Gastroesophageal sphincter (tissue), 4 donors: ENCODE measurements at regions not wholly inside any gene's neighbourhood (a gene's known extent, or its start where the extent isn't known, plus 50 kb on each side); places are given as distances from the start of the nearest gene placed in this dataset.

ENCODE experiments used
- ATAC-seq: fragments of 150-250 bp; one replicate; pipeline ENCODE4 v1.9.1; 2016; ENCODE audit warnings: mild to moderate bottlenecking, moderate library complexity
- H3K27ac ChIP-seq, 4 donors: fragments of 200-600 bp; sonication (generic) in 3 of 4; 1 replicate in 3 of 4; 2 replicates in 1 of 4; pipeline ENCODE4 v1.5.1; 2016 to 2019
- H3K27me3 ChIP-seq: fragments of 200-600 bp; sonication (generic); one replicate; pipeline ENCODE4 v1.5.1; 2019
- H3K36me3 ChIP-seq, 2 donors: fragments of 200-600 bp; sonication (generic); one replicate each; pipeline ENCODE4 v1.5.1; 2019; ENCODE audit warnings: control low read depth in 1 of 2
- H3K4me1 ChIP-seq, 3 donors: fragments of 200-600 bp; sonication (generic); 1 replicate in 2 of 3; 2 replicates in 1 of 3; pipeline ENCODE4 v1.5.1; 2016 to 2019; ENCODE audit warnings: control low read depth in 2 of 3
- H3K4me3 ChIP-seq, 2 donors: fragments of 200-600 bp; sonication (generic); one replicate each; pipeline ENCODE4 v1.5.1; 2019; ENCODE audit warnings: mild to moderate bottlenecking in 1 of 2, moderate library complexity in 1 of 2
- H3K9me3 ChIP-seq, 3 donors: fragments of 200-600 bp; sonication (generic); one replicate each; pipeline ENCODE4 v1.5.1; 2017 to 2019; ENCODE audit warnings: control low read depth in 2 of 3
- CTCF ChIP-seq, 4 experiments: fragments of 200-600 bp in 2 of 4; fragments of 450-650 bp in 2 of 4; sonication (generic) in 1 of 4; IDR thresholded peaks; one replicate each; pipeline ENCODE4 v1.5.1; 2017 to 2019; ENCODE audit warnings: antibody characterized with exemption in 4 of 4, mild to moderate bottlenecking in 2 of 4, moderate library complexity in 2 of 4
- EP300 ChIP-seq: sonication (generic); formaldehyde crosslinking; IDR thresholded peaks from one replicate; pipeline ENCODE4 v1.6.1; 2017; ENCODE audit warnings: antibody characterized with exemption, mild to moderate bottlenecking
- POLR2A ChIP-seq, 2 donors: fragments of 450-650 bp; IDR thresholded peaks; one replicate each; pipeline ENCODE4 v1.6.1; 2017; ENCODE audit warnings: antibody characterized with exemption in 2 of 2, mild to moderate bottlenecking in 2 of 2, moderate library complexity in 1 of 2
- POLR2AphosphoS5 ChIP-seq: sonication (generic); formaldehyde crosslinking; IDR thresholded peaks from one replicate; pipeline ENCODE4 v1.6.1; 2017; ENCODE audit warnings: antibody characterized with exemption
- WGBS, 2 donors: methylation state at CpG; one replicate each; pipeline ENCODE4 v1.1.5; 2018; ENCODE audit warnings: low coverage in 1 of 2; 5-methylcytosine and 5-hydroxymethylcytosine counted together

- H3K4me3 ChIP-seq, result no peak overlapping the region
- no peaks in the 10 kb centered on the region for H3K36me3 ChIP-seq
- H3K27me3 ChIP-seq, result no peaks in the 10 kb centered on the region
- TF ChIP-seq POLR2A (IDR thresholded peaks at IDR 0.05), result no peak
- no peak for TF ChIP-seq EP300
- peaks cover 6 to 27% (median 7%) of the 10 kb centered on the region in 3 donors for H3K4me1 ChIP-seq
- no peaks in the 10 kb centered on the region for H3K9me3 ChIP-seq
- no peak for ATAC-seq
- H3K27ac ChIP-seq, result no peak overlapping the region
Observed at GRCh38 chr10:88067737-88068136, 204.3 kb downstream of the PTEN start.

GRCh38 chr10:88069338-88069737, 205.9 kb downstream of the PTEN start:
- Histone ChIP-seq H3K36me3 (no peaks in the 10 kb centered on the region), H3K27ac (no peak overlapping the region), H3K4me1 (peaks cover 0 to 11% (median 0%) of the 10 kb centered on the region in 3 donors), H3K9me3 (no peaks in the 10 kb centered on the region), H3K4me3 (no peak overlapping the region), H3K27me3 (no peaks in the 10 kb centered on the region)
- no peak for TF ChIP-seq CTCF (IDR thresholded peaks at IDR 0.05)
- no peak for TF ChIP-seq POLR2A (IDR thresholded peaks at IDR 0.05)
- TF ChIP-seq POLR2AphosphoS5, result no peak
- no peak for TF ChIP-seq EP300
- no peak for ATAC-seq
- WGBS, 2 donors, result 74 to 81% methylated on average over 3 to 4 of the region's 4 CpGs

- Histone ChIP-seq H3K9me3 (no peaks in the 10 kb centered on the region), H3K27ac (no peak overlapping the region), H3K4me1 (peaks cover 0 to 1% (median 0%) of the 10 kb centered on the region in 3 donors), H3K36me3 (no peaks in the 10 kb centered on the region), H3K4me3 (no peak overlapping the region), H3K27me3 (no peaks in the 10 kb centered on the region)
- TF ChIP-seq EP300, result no peak
- no peak for TF ChIP-seq POLR2A (IDR thresholded peaks at IDR 0.05)
- TF ChIP-seq CTCF (IDR thresholded peaks at IDR 0.05), result no peak
- no peak for TF ChIP-seq POLR2AphosphoS5
- 66 to 71% methylated on average over 9 to 10 of the region's 10 CpGs for WGBS, 2 donors
- no peak for ATAC-seq
Observed at GRCh38 chr10:88070080-88070880, 206.9 kb downstream of the PTEN start.

GRCh38 chr10:88071879-88072278, 208.5 kb downstream of the PTEN start:
- no peaks in the 10 kb centered on the region for H3K36me3 ChIP-seq
- no peaks in the 10 kb centered on the region for H3K9me3 ChIP-seq
- no peak overlapping the region for H3K27ac ChIP-seq
- no peak overlapping the region for H3K4me3 ChIP-seq
- no peak for ATAC-seq
- TF ChIP-seq POLR2A (IDR thresholded peaks at IDR 0.05) (no peak), POLR2AphosphoS5 (no peak), CTCF (IDR thresholded peaks at IDR 0.05) (no peak), EP300 (no peak)
- no peaks in the 10 kb centered on the region for H3K4me1 ChIP-seq
- WGBS, 2 donors, result 78 to 89% methylated on average over 4 of the region's 4 CpGs
- H3K27me3 ChIP-seq, result no peaks in the 10 kb centered on the region

GRCh38 chr10:88073682-88074081, 210.3 kb downstream of the PTEN start:
- H3K36me3 ChIP-seq, result no peaks in the 10 kb centered on the region
- WGBS, 2 donors, result 23 to 69% methylated on average over 3 to 4 of the region's 4 CpGs
- no peaks in the 10 kb centered on the region for H3K27me3 ChIP-seq
- no peaks in the 10 kb centered on the region for H3K9me3 ChIP-seq
- H3K4me1 ChIP-seq, result no peaks in the 10 kb centered on the region
- no peak overlapping the region for H3K27ac ChIP-seq
- no peak for TF ChIP-seq POLR2A (IDR thresholded peaks at IDR 0.05)
- TF ChIP-seq EP300, result no peak
- no peak for TF ChIP-seq POLR2AphosphoS5
- no peak for TF ChIP-seq CTCF (IDR thresholded peaks at IDR 0.05)
- no peak for ATAC-seq
- H3K4me3 ChIP-seq, result no peak overlapping the region
